ENCODE measurements at regions not wholly inside any gene's neighbourhood (a gene's known extent, or its start where the extent isn't known, plus 50 kb on each side); places are given as distances from the start of the nearest gene placed in this dataset.

- H3K4me1 ChIP-seq: no peaks in the 10 kb centered on the region
- no peak overlapping the region for H3K4me3 ChIP-seq
- no peaks in the 10 kb centered on the region for H3K27me3 ChIP-seq
- H3K36me3 ChIP-seq: no peaks in the 10 kb centered on the region
- 77 to 81% methylated on average over 4 of the region's 4 CpGs for WGBS, 2 donors
- TF ChIP-seq CTCF (IDR thresholded peaks at IDR 0.05): no peak
- H3K27ac ChIP-seq: no peak overlapping the region
- H3K9me3 ChIP-seq: no peaks in the 10 kb centered on the region
- intact Hi-C loops (cut with DNase I): no loop called here
- FAIRE-seq: no peak
- DNase-seq: no peak
- no peak for ATAC-seq
Measured at GRCh38 chr9:117882171-117882570, 178.0 kb downstream of the TLR4 start.

DNA sequence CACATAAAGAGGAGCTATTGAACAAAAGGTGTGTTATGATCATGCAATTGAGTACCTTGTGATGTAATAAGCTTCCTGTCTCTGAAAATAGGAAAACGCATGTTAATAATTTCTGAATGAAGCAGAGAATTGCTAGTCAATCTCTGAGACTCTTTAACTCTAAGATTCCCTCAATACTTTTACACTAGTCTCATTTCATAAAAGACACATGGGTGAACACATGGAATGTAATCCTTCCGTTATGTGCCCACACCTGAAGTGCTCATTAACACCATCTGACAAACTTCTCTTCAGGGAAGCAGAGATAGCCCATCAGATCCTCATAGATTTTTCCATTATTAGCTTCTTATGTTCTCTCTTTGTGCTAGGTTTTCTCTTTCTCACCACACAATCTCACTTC lies 182.4 kb downstream of the TLR4 start:
- 30 to 42% methylated on average over 2 of the region's 2 CpGs for WGBS, 2 donors
- no peak for TF ChIP-seq CTCF (IDR thresholded peaks at IDR 0.05)
- intact Hi-C loops (cut with DNase I): no loop called here

GRCh38 chr9:117887383-117887782 lies 183.2 kb downstream of the TLR4 start:
- intact Hi-C loops (cut with DNase I): no loop called here
- TF ChIP-seq CTCF (IDR thresholded peaks at IDR 0.05): no peak
- 57 to 64% methylated on average over 2 of the region's 2 CpGs for WGBS, 2 donors
- Histone ChIP-seq H3K27ac (no peak overlapping the region), H3K9me3 (no peaks in the 10 kb centered on the region), H3K36me3 (no peaks in the 10 kb centered on the region), H3K4me1 (no peaks in the 10 kb centered on the region), H3K27me3 (no peaks in the 10 kb centered on the region), H3K4me3 (no peak overlapping the region)
- DNase-seq: no peak
- ATAC-seq: no peak
- FAIRE-seq: no peak

More for the DNA sequence above, 182.4 kb downstream of the TLR4 start:
- no peaks in the 10 kb centered on the region for H3K4me1 ChIP-seq
- ATAC-seq (no peak), FAIRE-seq (no peak), DNase-seq (no peak)
- no peak overlapping the region for H3K27ac ChIP-seq
- H3K27me3 ChIP-seq: no peaks in the 10 kb centered on the region
- H3K36me3 ChIP-seq: no peaks in the 10 kb centered on the region
- H3K4me3 ChIP-seq: no peak overlapping the region
- H3K9me3 ChIP-seq: no peaks in the 10 kb centered on the region

- H3K4me3 ChIP-seq: no peak overlapping the region
- intact Hi-C loops (cut with DNase I): no loop called here
- no peaks in the 10 kb centered on the region for H3K27me3 ChIP-seq
- WGBS, 2 donors: 52 to 74% methylated on average over 3 of the region's 3 CpGs
- H3K27ac ChIP-seq: no peak overlapping the region
- H3K36me3 ChIP-seq: no peaks in the 10 kb centered on the region
- no peak for TF ChIP-seq CTCF (IDR thresholded peaks at IDR 0.05)
- FAIRE-seq: no peak
- no peaks in the 10 kb centered on the region for H3K9me3 ChIP-seq
- no peak for DNase-seq
- no peak for ATAC-seq
- H3K4me1 ChIP-seq: no peaks in the 10 kb centered on the region
Measured at GRCh38 chr9:117887941-117888340, 183.7 kb downstream of the TLR4 start.

DNA sequence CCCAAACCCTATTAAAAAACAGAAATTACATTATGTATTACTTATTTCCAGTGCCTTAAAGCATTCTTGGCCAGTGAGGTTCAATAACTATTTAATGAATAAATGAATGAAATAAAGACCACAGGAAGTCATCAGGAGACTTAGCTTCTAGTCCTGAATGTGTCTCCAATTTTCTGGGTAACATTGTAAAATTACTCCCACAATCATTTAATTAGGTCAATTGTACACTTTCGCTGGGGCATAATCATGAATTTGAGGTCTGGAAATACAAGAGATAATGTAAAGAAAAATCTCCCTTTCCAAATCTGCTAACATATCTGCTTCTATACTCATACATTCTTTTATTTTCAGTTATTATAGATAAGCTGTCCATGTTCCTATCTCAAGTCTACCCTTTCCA lies 199.2 kb downstream of the TLR4 start:
- no peak for DNase-seq
- Histone ChIP-seq H3K27me3 (no peaks in the 10 kb centered on the region), H3K4me1 (no peaks in the 10 kb centered on the region), H3K4me3 (no peak overlapping the region), H3K27ac (no peak overlapping the region), H3K36me3 (no peaks in the 10 kb centered on the region), H3K9me3 (no peaks in the 10 kb centered on the region)
- FAIRE-seq: no peak
- intact Hi-C loops (cut with DNase I): no loop called here
- ATAC-seq: no peak
- 74 to 96% methylated on average over 1 of the region's 1 CpG for WGBS, 2 donors
- no peak for TF ChIP-seq CTCF (IDR thresholded peaks at IDR 0.05)
